22Rv1 (cell line): ENCODE measurements at regions not wholly inside any gene's neighbourhood (a gene's known extent, or its start where the extent isn't known, plus 50 kb on each side); places are given as distances from the start of the nearest gene placed in this dataset.

ENCODE experiments used
- ZFX ChIP-seq: fragments of 450-650 bp; IDR thresholded peaks from 2 replicates; pipeline ENCODE4 v1.6.1; 2017; ENCODE audit warnings: antibody characterized with exemption, borderline replicate concordance
- TF ChIP-seq, protein P1 (sequence below): fragments of 450-650 bp; IDR thresholded peaks from 2 replicates; pipeline ENCODE4 v1.5.1; 2017; ENCODE audit warnings: mild to moderate bottlenecking

DNA sequence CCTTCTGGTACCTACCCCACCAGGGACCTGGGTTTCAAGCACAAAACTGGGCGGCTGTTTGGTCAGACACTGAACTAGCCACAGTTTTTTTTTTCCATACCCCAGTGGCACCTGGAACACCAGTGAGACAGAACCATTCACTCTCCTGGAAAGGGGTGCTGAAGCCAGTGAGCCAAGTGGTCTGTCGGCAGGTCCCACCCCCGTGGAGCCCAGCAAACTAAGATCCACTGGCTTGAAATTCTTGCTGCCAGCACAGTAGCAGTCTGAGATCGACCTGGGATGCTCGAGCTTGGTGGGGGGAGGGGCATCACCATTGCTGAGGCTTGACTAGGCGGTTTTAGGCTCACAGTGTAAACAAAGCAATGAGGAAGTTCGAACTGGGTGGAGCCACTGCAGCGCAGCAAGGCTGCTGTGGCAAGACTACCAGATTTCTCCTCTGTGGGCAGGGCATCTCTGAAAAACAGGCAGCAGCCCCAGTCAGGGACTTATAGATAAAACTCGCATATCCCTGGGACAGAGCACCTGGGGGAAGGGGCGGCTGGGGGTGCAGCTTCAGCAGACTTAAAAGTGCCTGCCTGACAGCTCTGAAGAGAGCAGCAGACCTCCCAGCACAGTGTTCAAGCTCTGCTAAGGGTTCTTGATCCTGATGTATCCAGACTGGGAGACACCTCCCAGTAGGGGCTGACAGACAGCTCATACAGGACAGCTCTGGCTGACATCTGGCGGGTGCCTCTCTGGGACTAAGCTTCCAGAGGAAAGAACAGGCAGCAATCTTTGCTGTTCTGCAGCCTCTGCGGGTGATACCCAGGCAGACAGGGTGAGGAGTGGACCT lies 223.0 kb downstream of the COX18 start:
- TF ChIP-seq, protein P1, sequence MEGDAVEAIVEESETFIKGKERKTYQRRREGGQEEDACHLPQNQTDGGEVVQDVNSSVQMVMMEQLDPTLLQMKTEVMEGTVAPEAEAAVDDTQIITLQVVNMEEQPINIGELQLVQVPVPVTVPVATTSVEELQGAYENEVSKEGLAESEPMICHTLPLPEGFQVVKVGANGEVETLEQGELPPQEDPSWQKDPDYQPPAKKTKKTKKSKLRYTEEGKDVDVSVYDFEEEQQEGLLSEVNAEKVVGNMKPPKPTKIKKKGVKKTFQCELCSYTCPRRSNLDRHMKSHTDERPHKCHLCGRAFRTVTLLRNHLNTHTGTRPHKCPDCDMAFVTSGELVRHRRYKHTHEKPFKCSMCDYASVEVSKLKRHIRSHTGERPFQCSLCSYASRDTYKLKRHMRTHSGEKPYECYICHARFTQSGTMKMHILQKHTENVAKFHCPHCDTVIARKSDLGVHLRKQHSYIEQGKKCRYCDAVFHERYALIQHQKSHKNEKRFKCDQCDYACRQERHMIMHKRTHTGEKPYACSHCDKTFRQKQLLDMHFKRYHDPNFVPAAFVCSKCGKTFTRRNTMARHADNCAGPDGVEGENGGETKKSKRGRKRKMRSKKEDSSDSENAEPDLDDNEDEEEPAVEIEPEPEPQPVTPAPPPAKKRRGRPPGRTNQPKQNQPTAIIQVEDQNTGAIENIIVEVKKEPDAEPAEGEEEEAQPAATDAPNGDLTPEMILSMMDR, result no peak
- TF ChIP-seq ZFX, result no peak
